OCI-LY7 (cell line): ENCODE measurements at regions not wholly inside any gene's neighbourhood (a gene's known extent, or its start where the extent isn't known, plus 50 kb on each side); places are given as distances from the start of the nearest gene placed in this dataset.

ENCODE experiments used
- BruUV-seq: library from RNA; stranded (reverse); fragments of 400-500 nt; replicated peaks from 2 replicates; lab custom pipeline; 2021; lab: Mats Ljungman, UMichigan
- CTCF ChIA-PET: fragments of 300-600 bp; sonication (Branson Sonifier 250); formaldehyde crosslinking; loops from one replicate; lab custom pipeline; 2022; ENCODE audit warnings: antibody characterized with exemption; ENCODE audit not compliant: unreplicated experiment; lab: Charles Lee
- POLR2A ChIA-PET: fragments of 300-600 bp; sonication (Branson Sonifier 250); formaldehyde crosslinking; loops from one replicate; lab custom pipeline; 2022; ENCODE audit warnings: antibody characterized with exemption; lab: Charles Lee
- DNase-seq: peaks from one replicate; pipeline ENCODE4 v3.0.0-alpha.2; 2015; ENCODE audit warnings: low spot score
- H2AFZ ChIP-seq: fragments of 200-600 bp; sonication (generic), shearing (Covaris generic); 2 replicates; pipeline ENCODE4 v1.6.1; 2014; ENCODE audit warnings: mild to moderate bottlenecking, antibody characterized with exemption, low read length, moderate library complexity
- H3K27ac ChIP-seq: fragments of 200-600 bp; sonication (generic); 2 replicates; pipeline ENCODE4 v1.5.1; 2014; ENCODE audit warnings: mixed run types, low read depth, mild to moderate bottlenecking, moderate library complexity, low read length, inconsistent platforms; ENCODE audit not compliant: poor library complexity, severe bottlenecking
- H3K36me3 ChIP-seq: fragments of 200-600 bp; sonication (generic); 2 replicates; pipeline ENCODE4 v1.6.1; 2014; ENCODE audit warnings: mild to moderate bottlenecking, antibody characterized with exemption, low read length, moderate library complexity, mixed read lengths; ENCODE audit not compliant: insufficient read depth
- H3K4me1 ChIP-seq: fragments of 200-600 bp; sonication (generic); 2 replicates; pipeline ENCODE4 v1.5.1; 2014; ENCODE audit warnings: mild to moderate bottlenecking, low read length; ENCODE audit not compliant: insufficient read depth, poor library complexity, severe bottlenecking
- H3K4me2 ChIP-seq: fragments of 200-600 bp; sonication (generic); 2 replicates; pipeline ENCODE4 v1.6.1; 2014; ENCODE audit warnings: mild to moderate bottlenecking, low read length
- H3K4me3 ChIP-seq: fragments of 200-600 bp; sonication (generic); 2 replicates; pipeline ENCODE4 v1.5.1; 2014; ENCODE audit warnings: mild to moderate bottlenecking, low read depth, low read length; ENCODE audit not compliant: poor library complexity, severe bottlenecking
- H3K79me2 ChIP-seq: fragments of 200-600 bp; sonication (generic); 2 replicates; pipeline ENCODE4 v1.6.1; 2016; ENCODE audit warnings: low read depth, mild to moderate bottlenecking, low read length, moderate library complexity, mixed read lengths; ENCODE audit not compliant: insufficient read depth
- H3K9me2 ChIP-seq: fragments of 200-600 bp; sonication (generic); 2 replicates; pipeline ENCODE4 v1.6.1; 2016; ENCODE audit warnings: mild to moderate bottlenecking, low read length, mixed read lengths; ENCODE audit not compliant: insufficient read depth
- H3K9me3 ChIP-seq: fragments of 200-600 bp; sonication (generic); 2 replicates; pipeline ENCODE4 v1.6.1; 2014; ENCODE audit warnings: mild to moderate bottlenecking, mixed run types, low read length, mixed read lengths
- H4K20me1 ChIP-seq: fragments of 200-600 bp; sonication (generic); 2 replicates; pipeline ENCODE4 v1.6.1; 2014; ENCODE audit warnings: mild to moderate bottlenecking, antibody characterized with exemption, low read length, moderate library complexity, mixed read lengths; ENCODE audit not compliant: insufficient read depth
- EZH2phosphoT487 ChIP-seq: fragments of 200-600 bp; sonication (generic); IDR thresholded peaks from 2 replicates; pipeline ENCODE4 v1.6.1; 2018; ENCODE audit warnings: low read depth, borderline replicate concordance, mild to moderate bottlenecking, mixed run types, antibody characterized with exemption, low read length, moderate library complexity, mixed read lengths
- intact Hi-C: fragments of 100-400 bp; cut with micrococcal nuclease; formaldehyde crosslinking; loops from one replicate; pipeline ENCODE4 v1.10.0; 2022; ENCODE audit not compliant: unreplicated experiment
- TF ChIP-seq, protein P1 (sequence below): fragments of 200-600 bp; sonication (generic); conservative IDR thresholded peaks from 2 replicates; pipeline ENCODE4 v1.5.1; 2014; ENCODE audit warnings: mild to moderate bottlenecking, antibody characterized with exemption, low read length, moderate library complexity, mixed read lengths

DNA sequence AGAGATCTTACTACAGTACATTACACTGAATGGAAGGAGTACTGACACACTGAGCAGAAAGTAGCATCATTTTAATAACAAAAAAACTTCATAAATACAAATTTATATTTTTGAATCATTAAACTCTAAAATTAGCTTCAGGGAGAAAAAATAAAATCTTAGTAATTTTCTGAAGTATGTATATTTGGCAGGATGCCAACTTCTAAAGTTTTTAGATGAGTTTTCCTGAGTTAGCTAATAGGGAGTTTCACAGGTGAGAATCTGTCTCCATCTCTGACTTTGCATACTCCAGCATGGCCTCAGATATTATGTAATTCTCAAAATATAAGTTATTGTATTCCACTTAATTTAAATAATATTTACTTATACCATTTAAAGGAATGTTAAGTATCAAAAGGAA lies 673.2 kb upstream of the PCDH15 start:
- Histone ChIP-seq H4K20me1 (no peaks in the 10 kb centered on the region), H3K9me2 (no peaks in the 10 kb centered on the region), H3K9me3 (no peaks in the 10 kb centered on the region), H3K27ac (no peak overlapping the region), H3K79me2 (no peaks in the 10 kb centered on the region), H3K4me2 (no peak overlapping the region), H3K4me3 (no peak overlapping the region), H3K36me3 (no peaks in the 10 kb centered on the region), H2AFZ (no peak overlapping the region), H3K4me1 (no peaks in the 10 kb centered on the region)
- TF ChIP-seq, protein P1, sequence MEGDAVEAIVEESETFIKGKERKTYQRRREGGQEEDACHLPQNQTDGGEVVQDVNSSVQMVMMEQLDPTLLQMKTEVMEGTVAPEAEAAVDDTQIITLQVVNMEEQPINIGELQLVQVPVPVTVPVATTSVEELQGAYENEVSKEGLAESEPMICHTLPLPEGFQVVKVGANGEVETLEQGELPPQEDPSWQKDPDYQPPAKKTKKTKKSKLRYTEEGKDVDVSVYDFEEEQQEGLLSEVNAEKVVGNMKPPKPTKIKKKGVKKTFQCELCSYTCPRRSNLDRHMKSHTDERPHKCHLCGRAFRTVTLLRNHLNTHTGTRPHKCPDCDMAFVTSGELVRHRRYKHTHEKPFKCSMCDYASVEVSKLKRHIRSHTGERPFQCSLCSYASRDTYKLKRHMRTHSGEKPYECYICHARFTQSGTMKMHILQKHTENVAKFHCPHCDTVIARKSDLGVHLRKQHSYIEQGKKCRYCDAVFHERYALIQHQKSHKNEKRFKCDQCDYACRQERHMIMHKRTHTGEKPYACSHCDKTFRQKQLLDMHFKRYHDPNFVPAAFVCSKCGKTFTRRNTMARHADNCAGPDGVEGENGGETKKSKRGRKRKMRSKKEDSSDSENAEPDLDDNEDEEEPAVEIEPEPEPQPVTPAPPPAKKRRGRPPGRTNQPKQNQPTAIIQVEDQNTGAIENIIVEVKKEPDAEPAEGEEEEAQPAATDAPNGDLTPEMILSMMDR, result no peak
- no peak for TF ChIP-seq EZH2phosphoT487
- CTCF ChIA-PET, result no interaction called here
- DNase-seq, result no peak
- no TSS peak for BruUV-seq
- POLR2A ChIA-PET, result no interaction called here
- intact Hi-C loops, result no loop called here

DNA sequence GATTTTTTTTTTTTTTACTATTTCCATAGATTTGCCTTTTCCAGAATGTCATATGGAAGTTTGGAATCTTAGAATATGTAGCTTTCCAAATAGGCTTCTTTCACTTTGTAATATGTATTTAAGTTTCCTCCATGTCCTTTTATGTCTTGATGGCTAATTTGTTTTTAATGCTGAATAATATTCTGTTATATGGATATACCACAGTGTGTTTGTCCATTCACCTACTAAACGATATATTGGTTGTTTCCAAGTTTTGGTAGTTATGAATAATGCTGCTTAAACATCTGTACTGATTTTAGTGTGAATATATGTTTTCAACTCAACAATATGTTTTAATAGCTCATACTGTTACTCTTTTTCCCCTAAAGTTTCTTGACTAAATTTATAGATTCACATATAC lies 669.8 kb upstream of the PCDH15 start:
- Histone ChIP-seq H4K20me1 (no peaks in the 10 kb centered on the region), H3K4me3 (no peak overlapping the region), H3K4me2 (no peak overlapping the region), H3K9me2 (no peaks in the 10 kb centered on the region), H3K9me3 (no peaks in the 10 kb centered on the region), H3K79me2 (no peaks in the 10 kb centered on the region), H2AFZ (no peak overlapping the region), H3K36me3 (no peaks in the 10 kb centered on the region), H3K4me1 (no peaks in the 10 kb centered on the region), H3K27ac (no peak overlapping the region)
- CTCF ChIA-PET, result no interaction called here
- no peak for DNase-seq
- intact Hi-C loops, result no loop called here
- no peak for TF ChIP-seq EZH2phosphoT487
- TF ChIP-seq, protein P1, result no peak
- POLR2A ChIA-PET, result interaction anchor here (0.6 to 0.8 kb wide), 3 partner anchors 80 to 276 kb away, joined by 3 to 4 read pairs (median 3); no protein-coding TSS in a partner anchor
- no TSS peak for BruUV-seq

DNA sequence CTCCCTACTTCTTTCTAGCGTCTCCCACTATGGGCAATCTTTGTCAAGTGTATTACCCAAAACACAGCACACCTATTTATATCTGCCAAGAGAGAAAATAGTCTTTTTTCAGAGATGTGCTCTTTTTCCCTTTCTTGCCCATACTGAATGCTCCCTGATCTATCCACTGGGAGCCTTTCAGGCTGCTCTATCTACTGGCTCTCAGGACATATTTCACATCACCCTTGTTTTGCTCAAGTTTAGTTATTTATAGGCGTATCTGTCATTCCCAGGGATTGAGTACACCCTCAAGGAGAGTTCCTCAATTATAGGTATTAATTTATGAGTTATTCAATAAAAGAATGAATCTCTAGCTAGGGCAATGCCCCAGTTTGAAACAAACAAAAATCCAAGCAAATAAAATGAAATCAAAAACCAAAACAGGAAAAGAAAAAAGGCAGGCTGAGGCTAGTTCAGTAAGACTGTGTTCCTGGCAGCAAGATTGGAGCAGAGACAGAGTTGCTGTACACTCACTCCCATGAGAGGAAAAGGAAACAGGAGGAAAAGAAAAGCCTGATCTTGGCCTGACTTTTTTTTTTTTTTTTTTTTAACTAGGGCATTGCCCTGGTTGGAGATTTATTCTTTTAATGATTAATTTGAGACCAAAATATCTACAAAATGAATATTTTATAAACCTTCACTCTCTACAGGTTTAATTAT lies 665.9 kb upstream of the PCDH15 start:
- H3K4me2 ChIP-seq, result no peak overlapping the region
- TF ChIP-seq, protein P1, result no peak
- no peak for TF ChIP-seq EZH2phosphoT487
- CTCF ChIA-PET, result no interaction called here

More for the DNA sequence above, 665.9 kb upstream of the PCDH15 start:
- Histone ChIP-seq H3K79me2 (no peaks in the 10 kb centered on the region), H3K4me1 (no peaks in the 10 kb centered on the region), H3K4me3 (no peak overlapping the region), H4K20me1 (no peaks in the 10 kb centered on the region), H3K27ac (no peak overlapping the region), H3K36me3 (no peaks in the 10 kb centered on the region), H3K9me2 (no peaks in the 10 kb centered on the region), H2AFZ (no peak overlapping the region), H3K9me3 (no peaks in the 10 kb centered on the region)
- intact Hi-C loops, result no loop called here
- POLR2A ChIA-PET, result interaction anchor here (0.7 kb wide), 1 partner anchor 353 kb away, joined by 3 read pairs; no protein-coding TSS in a partner anchor
- DNase-seq, result no peak
- no TSS peak for BruUV-seq
